H1 (cell line): ENCODE measurements at regions not wholly inside any gene's neighbourhood (a gene's known extent, or its start where the extent isn't known, plus 50 kb on each side); places are given as distances from the start of the nearest gene placed in this dataset.

Experiments
- CHD7 ChIP-seq: fragments of 300-600 bp; sonication (generic); IDR thresholded peaks from 2 replicates; pipeline ENCODE4 v1.7.1; 2012; ENCODE audit warnings: low read length, moderate library complexity, mild to moderate bottlenecking, inconsistent platforms; ENCODE audit not compliant: insufficient replicate concordance
- SAP30 ChIP-seq: fragments of 300-600 bp; sonication (generic); IDR thresholded peaks from 2 replicates; pipeline ENCODE4 v1.7.1; 2012; ENCODE audit warnings: low read length, moderate library complexity, mild to moderate bottlenecking, inconsistent platforms; ENCODE audit not compliant: insufficient read depth, insufficient replicate concordance

- TF ChIP-seq CHD7 (no peak), SAP30 (no peak)
Measured at GRCh38 chr2:153349603-153350002, 129.0 kb downstream of the RPRM start (continued).
